GM18499 (cell line): ENCODE measurements at regions not wholly inside any gene's neighbourhood (a gene's known extent, or its start where the extent isn't known, plus 50 kb on each side); places are given as distances from the start of the nearest gene placed in this dataset.
"Not testable (repeated sequence)": the region's sequence is repeated elsewhere in the genome, so short reads cannot be mapped to it uniquely, and the experiment has no call there.

Source experiments
- ATAC-seq: cut with Tn5 transposase; IDR thresholded peaks from one replicate; pipeline ENCODE4 v1.9.1; 2021; ENCODE audit warnings: moderate number of reproducible peaks; ENCODE audit not compliant: insufficient read depth, unreplicated experiment

- ATAC-seq: not testable (repeated sequence)
Observed at GRCh38 chr20:12555849-12556248, 452.9 kb upstream of the SPTLC3 start.

- ATAC-seq: no peak
Observed at GRCh38 chr20:12557224-12557623, 451.5 kb upstream of the SPTLC3 start.

GRCh38 chr20:12564979-12565378 is 443.8 kb upstream of the SPTLC3 start:
- ATAC-seq: no peak

- ATAC-seq: no peak
Observed at GRCh38 chr20:12566596-12566995, 442.2 kb upstream of the SPTLC3 start.

- no peak for ATAC-seq
Observed at GRCh38 chr20:12570371-12570770, 438.4 kb upstream of the SPTLC3 start.

GRCh38 chr20:12573442-12573841 is 435.3 kb upstream of the SPTLC3 start:
- ATAC-seq: no peak

GRCh38 chr20:12575352-12576095 is 433.2 kb upstream of the SPTLC3 start:
- ATAC-seq: no peak

GRCh38 chr20:12577213-12577612 is 431.6 kb upstream of the SPTLC3 start:
- ATAC-seq: no peak

- ATAC-seq: no peak
Observed at GRCh38 chr20:12581644-12582289, 427.0 kb upstream of the SPTLC3 start.

- not testable (repeated sequence) for ATAC-seq
Observed at GRCh38 chr20:12582710-12583109, 426.1 kb upstream of the SPTLC3 start.

- ATAC-seq: no peak
Observed at GRCh38 chr20:12591949-12592470, 416.8 kb upstream of the SPTLC3 start.

GRCh38 chr20:12592756-12593155 is 416.0 kb upstream of the SPTLC3 start:
- ATAC-seq: no peak

GRCh38 chr20:12593342-12593873 is 415.4 kb upstream of the SPTLC3 start:
- ATAC-seq: no peak

- no peak for ATAC-seq
Observed at GRCh38 chr20:12594410-12595088, 414.2 kb upstream of the SPTLC3 start.

- ATAC-seq: no peak
Observed at GRCh38 chr20:12595841-12596240, 412.9 kb upstream of the SPTLC3 start.

GRCh38 chr20:12596863-12597262 is 411.9 kb upstream of the SPTLC3 start:
- no peak for ATAC-seq

- no peak for ATAC-seq
Observed at GRCh38 chr20:12597551-12597950, 411.2 kb upstream of the SPTLC3 start.

GRCh38 chr20:12598894-12599293 is 409.9 kb upstream of the SPTLC3 start:
- no peak for ATAC-seq

- ATAC-seq: no peak
Observed at GRCh38 chr20:12599494-12599893, 409.3 kb upstream of the SPTLC3 start.

GRCh38 chr20:12605751-12606150 is 403.0 kb upstream of the SPTLC3 start:
- no peak for ATAC-seq

GRCh38 chr20:12610871-12611270 is 397.9 kb upstream of the SPTLC3 start:
- ATAC-seq: no peak
